ENCODE measurements at regions not wholly inside any gene's neighbourhood (a gene's known extent, or its start where the extent isn't known, plus 50 kb on each side); places are given as distances from the start of the nearest gene placed in this dataset.

DNA sequence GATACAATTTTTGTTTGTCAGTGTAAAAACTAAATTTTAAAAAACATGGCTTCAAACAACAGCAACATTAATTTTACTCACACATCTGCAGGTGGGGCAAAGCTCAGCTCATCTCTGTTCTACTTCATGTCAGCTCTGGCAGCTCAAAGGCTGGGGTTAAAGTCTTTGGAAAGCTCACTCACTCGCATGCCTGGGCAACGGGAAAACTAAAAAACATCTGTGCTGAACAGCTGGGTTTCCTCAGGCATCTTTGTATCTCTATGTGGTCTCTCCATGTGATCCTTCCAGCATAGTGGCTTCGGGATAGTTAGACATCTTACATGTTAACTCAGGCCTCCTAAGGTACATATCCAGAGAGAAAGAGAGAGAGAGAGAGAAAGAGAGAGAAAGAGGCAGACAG, 499.6 kb downstream of the RFPL4B start (continued):
- TF ChIP-seq, protein P1, sequence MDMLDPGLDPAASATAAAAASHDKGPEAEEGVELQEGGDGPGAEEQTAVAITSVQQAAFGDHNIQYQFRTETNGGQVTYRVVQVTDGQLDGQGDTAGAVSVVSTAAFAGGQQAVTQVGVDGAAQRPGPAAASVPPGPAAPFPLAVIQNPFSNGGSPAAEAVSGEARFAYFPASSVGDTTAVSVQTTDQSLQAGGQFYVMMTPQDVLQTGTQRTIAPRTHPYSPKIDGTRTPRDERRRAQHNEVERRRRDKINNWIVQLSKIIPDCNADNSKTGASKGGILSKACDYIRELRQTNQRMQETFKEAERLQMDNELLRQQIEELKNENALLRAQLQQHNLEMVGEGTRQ (IDR thresholded peaks at IDR 0.05) = no peak
- TF ChIP-seq JUN (IDR thresholded peaks at IDR 0.05) (no peak), TP53 (CRISPR knock-in tag; IDR thresholded peaks at IDR 0.05) (no peak), NFE2L2 (conservative IDR thresholded peaks at IDR 0.05; ENCODE audit: low read length) (no peak)
- TF ChIP-seq, protein P2, sequence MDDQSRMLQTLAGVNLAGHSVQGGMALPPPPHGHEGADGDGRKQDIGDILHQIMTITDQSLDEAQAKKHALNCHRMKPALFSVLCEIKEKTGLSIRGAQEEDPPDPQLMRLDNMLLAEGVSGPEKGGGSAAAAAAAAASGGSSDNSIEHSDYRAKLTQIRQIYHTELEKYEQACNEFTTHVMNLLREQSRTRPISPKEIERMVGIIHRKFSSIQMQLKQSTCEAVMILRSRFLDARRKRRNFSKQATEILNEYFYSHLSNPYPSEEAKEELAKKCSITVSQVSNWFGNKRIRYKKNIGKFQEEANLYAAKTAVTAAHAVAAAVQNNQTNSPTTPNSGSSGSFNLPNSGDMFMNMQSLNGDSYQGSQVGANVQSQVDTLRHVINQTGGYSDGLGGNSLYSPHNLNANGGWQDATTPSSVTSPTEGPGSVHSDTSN (IDR thresholded peaks at IDR 0.05) = no peak

DNA sequence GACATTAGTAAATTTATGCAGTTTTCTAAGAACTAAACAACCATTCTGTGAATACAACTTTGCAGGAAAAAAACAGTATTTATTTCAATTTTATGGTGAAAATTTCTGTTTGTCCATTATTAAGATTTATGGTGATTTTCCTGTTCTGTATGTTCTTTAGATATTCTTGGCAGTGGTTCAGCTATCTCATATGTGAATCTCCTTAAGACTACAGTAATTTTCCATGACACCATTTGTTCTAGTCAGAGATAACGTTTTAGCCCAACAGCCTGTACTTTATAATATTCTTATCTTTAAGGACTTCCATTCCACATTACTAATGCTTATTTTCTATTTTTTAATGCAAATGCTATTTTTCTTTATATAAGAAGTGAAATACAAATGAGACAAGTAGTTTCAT, 504.0 kb downstream of the RFPL4B start:
- Histone ChIP-seq H3K27ac (no peak overlapping the region), H3K4me2 (no peak overlapping the region), H3K4me1 (no peaks in the 10 kb centered on the region), H3K4me3 (no peak overlapping the region), H3K9me3 (no peaks in the 10 kb centered on the region)
- FAIRE-seq (no peak), ATAC-seq (no peak), DNase-seq (ENCODE audit: low read depth in 1 of 2, low spot score in 1 of 2) (no peak)
- POLR2A ChIA-PET = no interaction called here
- TF ChIP-seq CBX2 (IDR thresholded peaks at IDR 0.05; ENCODE audit: borderline replicate concordance, low read depth) = no peak
- no peak for TF ChIP-seq ESRRA (IDR thresholded peaks at IDR 0.05; ENCODE audit: borderline replicate concordance, low read length)
- TF ChIP-seq CBX8 (IDR thresholded peaks at IDR 0.05) = no peak
- TF ChIP-seq, protein P3, sequence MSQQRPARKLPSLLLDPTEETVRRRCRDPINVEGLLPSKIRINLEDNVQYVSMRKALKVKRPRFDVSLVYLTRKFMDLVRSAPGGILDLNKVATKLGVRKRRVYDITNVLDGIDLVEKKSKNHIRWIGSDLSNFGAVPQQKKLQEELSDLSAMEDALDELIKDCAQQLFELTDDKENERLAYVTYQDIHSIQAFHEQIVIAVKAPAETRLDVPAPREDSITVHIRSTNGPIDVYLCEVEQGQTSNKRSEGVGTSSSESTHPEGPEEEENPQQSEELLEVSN (IDR thresholded peaks at IDR 0.05; ENCODE audit: borderline replicate concordance, low read depth) = no peak
- no peak for TF ChIP-seq HEYL (CRISPR knock-in tag; IDR thresholded peaks at IDR 0.05)
- TF ChIP-seq MYC (IDR thresholded peaks at IDR 0.05; ENCODE audit: borderline replicate concordance, low read length) = no peak
- TF ChIP-seq, protein P4, sequence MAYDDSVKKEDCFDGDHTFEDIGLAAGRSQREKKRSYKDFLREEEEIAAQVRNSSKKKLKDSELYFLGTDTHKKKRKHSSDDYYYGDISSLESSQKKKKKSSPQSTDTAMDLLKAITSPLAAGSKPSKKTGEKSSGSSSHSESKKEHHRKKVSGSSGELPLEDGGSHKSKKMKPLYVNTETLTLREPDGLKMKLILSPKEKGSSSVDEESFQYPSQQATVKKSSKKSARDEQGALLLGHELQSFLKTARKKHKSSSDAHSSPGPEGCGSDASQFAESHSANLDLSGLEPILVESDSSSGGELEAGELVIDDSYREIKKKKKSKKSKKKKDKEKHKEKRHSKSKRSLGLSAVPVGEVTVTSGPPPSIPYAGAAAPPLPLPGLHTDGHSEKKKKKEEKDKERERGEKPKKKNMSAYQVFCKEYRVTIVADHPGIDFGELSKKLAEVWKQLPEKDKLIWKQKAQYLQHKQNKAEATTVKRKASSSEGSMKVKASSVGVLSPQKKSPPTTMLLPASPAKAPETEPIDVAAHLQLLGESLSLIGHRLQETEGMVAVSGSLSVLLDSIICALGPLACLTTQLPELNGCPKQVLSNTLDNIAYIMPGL (CRISPR knock-in tag; IDR thresholded peaks at IDR 0.05; ENCODE audit: borderline replicate concordance) = no peak
- no peak for TF ChIP-seq MAFK (IDR thresholded peaks at IDR 0.05; ENCODE audit: partially characterized antibody)
- no peak for TF ChIP-seq RNF2 (IDR thresholded peaks at IDR 0.05; ENCODE audit: borderline replicate concordance, low read depth)
- no peak for TF ChIP-seq JUN (IDR thresholded peaks at IDR 0.05)
- no peak for TF ChIP-seq EHF (CRISPR knock-in tag; IDR thresholded peaks at IDR 0.05)
- TF ChIP-seq MAZ (IDR thresholded peaks at IDR 0.05; ENCODE audit: borderline replicate concordance, low read depth, low read length) = no peak
- TF ChIP-seq, protein P2 (IDR thresholded peaks at IDR 0.05) = no peak
- TF ChIP-seq HOXB5 (CRISPR knock-in tag; IDR thresholded peaks at IDR 0.05) = no peak
- TF ChIP-seq HOXB13 (CRISPR knock-in tag; IDR thresholded peaks at IDR 0.05; ENCODE audit: low read depth) = no peak
- TF ChIP-seq FOSB (CRISPR knock-in tag; IDR thresholded peaks at IDR 0.05) = no peak
- no peak for TF ChIP-seq ZNF302 (CRISPR knock-in tag; IDR thresholded peaks at IDR 0.05)
- no peak for TF ChIP-seq TFCP2L1 (CRISPR knock-in tag; IDR thresholded peaks at IDR 0.05)
- TF ChIP-seq RARB (CRISPR knock-in tag; IDR thresholded peaks at IDR 0.05) = no peak
- TF ChIP-seq, protein P5, sequence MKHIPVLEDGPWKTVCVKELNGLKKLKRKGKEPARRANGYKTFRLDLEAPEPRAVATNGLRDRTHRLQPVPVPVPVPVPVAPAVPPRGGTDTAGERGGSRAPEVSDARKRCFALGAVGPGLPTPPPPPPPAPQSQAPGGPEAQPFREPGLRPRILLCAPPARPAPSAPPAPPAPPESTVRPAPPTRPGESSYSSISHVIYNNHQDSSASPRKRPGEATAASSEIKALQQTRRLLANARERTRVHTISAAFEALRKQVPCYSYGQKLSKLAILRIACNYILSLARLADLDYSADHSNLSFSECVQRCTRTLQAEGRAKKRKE (CRISPR knock-in tag; IDR thresholded peaks at IDR 0.05; ENCODE audit: low read depth) = no peak
- WGBS (ENCODE audit: missing lambda C conversion rate) = 54% methylated on average over 1 of the region's 1 CpG
- CTCF ChIA-PET = no interaction called here

All from A549 (cell line).